H9 (cell line): ENCODE measurements at regions not wholly inside any gene's neighbourhood (a gene's known extent, or its start where the extent isn't known, plus 50 kb on each side); places are given as distances from the start of the nearest gene placed in this dataset.

Source experiments
- DNase-seq: peaks from one replicate; pipeline ENCODE4 v3.0.0-alpha.2; 2017
- H2AFZ ChIP-seq: one replicate; pipeline ENCODE4 v1.6.1; 2013; ENCODE audit warnings: mild to moderate bottlenecking, low read length, control low read depth, moderate library complexity
- H2AK5ac ChIP-seq: 2 replicates; pipeline ENCODE4 v1.6.1; 2013; ENCODE audit warnings: low read length, control low read depth, mixed read lengths; ENCODE audit not compliant: insufficient read length
- H2BK120ac ChIP-seq: one replicate; pipeline ENCODE4 v1.6.1; 2013; ENCODE audit warnings: low read depth, mild to moderate bottlenecking, low read length, control low read depth, inconsistent platforms; ENCODE audit not compliant: poor library complexity, severe bottlenecking
- H2BK12ac ChIP-seq: 2 replicates; pipeline ENCODE4 v1.6.1; 2013; ENCODE audit warnings: low read length, control low read depth, mixed read lengths, low read depth; ENCODE audit not compliant: insufficient read length
- H2BK15ac ChIP-seq: 2 replicates; pipeline ENCODE4 v1.6.1; 2013; ENCODE audit warnings: low read depth, low read length, control low read depth
- H2BK20ac ChIP-seq: one replicate; pipeline ENCODE4 v1.6.1; 2013; ENCODE audit warnings: low read depth, mild to moderate bottlenecking, low read length, control low read depth, inconsistent platforms; ENCODE audit not compliant: poor library complexity, severe bottlenecking
- H2BK5ac ChIP-seq: 2 replicates; pipeline ENCODE4 v1.6.1; 2013; ENCODE audit warnings: low read length, control low read depth, mixed read lengths; ENCODE audit not compliant: insufficient read length
- H3K14ac ChIP-seq: 2 replicates; pipeline ENCODE4 v1.6.1; 2013; ENCODE audit warnings: low read length, control low read depth; ENCODE audit not compliant: insufficient read depth
- H3K18ac ChIP-seq: 2 replicates; pipeline ENCODE4 v1.6.1; 2013; ENCODE audit warnings: low read depth, mild to moderate bottlenecking, mixed read lengths, low read length, control low read depth; ENCODE audit not compliant: insufficient read length
- H3K23ac ChIP-seq: 2 replicates; pipeline ENCODE4 v1.6.1; 2013; ENCODE audit warnings: low read length, control low read depth, mixed read lengths, low read depth; ENCODE audit not compliant: insufficient read length
- H3K23me2 ChIP-seq: 2 replicates; pipeline ENCODE4 v1.6.1; 2013; ENCODE audit warnings: low read depth, mild to moderate bottlenecking, mixed read lengths, low read length, control low read depth; ENCODE audit not compliant: insufficient read length, poor library complexity, severe bottlenecking
- H3K27ac ChIP-seq: 2 replicates; pipeline ENCODE4 v1.5.1; 2013; ENCODE audit warnings: low read length, control low read depth, mixed read lengths, low read depth; ENCODE audit not compliant: insufficient read length
- H3K27me3 ChIP-seq: 2 replicates; pipeline ENCODE4 v1.6.1; 2013; ENCODE audit warnings: low read length, control low read depth, inconsistent platforms; ENCODE audit not compliant: insufficient read depth
- H3K4ac ChIP-seq: 2 replicates; pipeline ENCODE4 v1.6.1; 2013; ENCODE audit warnings: low read depth, mild to moderate bottlenecking, control low read depth, inconsistent platforms, low read length, moderate library complexity
- H3K4me1 ChIP-seq: 2 replicates; pipeline ENCODE4 v1.6.1; 2013; ENCODE audit warnings: low read length, control low read depth, inconsistent platforms; ENCODE audit not compliant: insufficient read depth
- H3K4me2 ChIP-seq: 2 replicates; pipeline ENCODE4 v1.6.1; 2013; ENCODE audit warnings: low read length, control low read depth, mixed read lengths; ENCODE audit not compliant: insufficient read length, insufficient read depth
- H3K56ac ChIP-seq: 2 replicates; pipeline ENCODE4 v1.6.1; 2013; ENCODE audit warnings: low read depth, mild to moderate bottlenecking, mixed read lengths, low read length, control low read depth; ENCODE audit not compliant: insufficient read length
- H3K79me1 ChIP-seq: 2 replicates; pipeline ENCODE4 v1.6.1; 2013; ENCODE audit warnings: low read depth, mild to moderate bottlenecking, moderate library complexity, low read length, control low read depth, inconsistent platforms; ENCODE audit not compliant: insufficient read depth, poor library complexity, severe bottlenecking
- H3K79me2 ChIP-seq: 2 replicates; pipeline ENCODE4 v1.6.1; 2013; ENCODE audit warnings: low read length, control low read depth, inconsistent platforms; ENCODE audit not compliant: insufficient read depth
- H3K9ac ChIP-seq: 2 replicates; pipeline ENCODE4 v1.6.1; 2013; ENCODE audit warnings: low read length, control low read depth, mixed read lengths; ENCODE audit not compliant: insufficient read length; ENCODE audit errors: extremely low read depth
- H3K9me3 ChIP-seq: one replicate; pipeline ENCODE4 v1.6.1; 2013; ENCODE audit warnings: low read depth, low read length, inconsistent platforms; ENCODE audit not compliant: control insufficient read depth
- H3T11ph ChIP-seq: one replicate; pipeline ENCODE4 v1.6.1; 2013; ENCODE audit warnings: mild to moderate bottlenecking, low read length, control low read depth, inconsistent platforms
- H4K20me1 ChIP-seq: one replicate; pipeline ENCODE4 v1.6.1; 2013; ENCODE audit not compliant: control insufficient read depth, insufficient read length, insufficient read depth
- H4K5ac ChIP-seq: 2 replicates; pipeline ENCODE4 v1.6.1; 2013; ENCODE audit warnings: low read depth, mild to moderate bottlenecking, mixed read lengths, low read length, control low read depth; ENCODE audit not compliant: insufficient read length
- H4K8ac ChIP-seq: replicated peaks from 2 replicates; pipeline ENCODE4 v1.6.1; 2013; ENCODE audit warnings: low read length, control low read depth, mixed read lengths, low read depth; ENCODE audit not compliant: insufficient read length
- H4K91ac ChIP-seq: 2 replicates; pipeline ENCODE4 v1.6.1; 2013; ENCODE audit warnings: low read depth, mild to moderate bottlenecking, moderate library complexity, mixed read lengths, low read length, control low read depth; ENCODE audit not compliant: insufficient read length
- H3K27ac Mint-ChIP-seq, 3 experiments: 2 replicates in 2 of 3; 3 replicates in 1 of 3; pipeline ENCODE4 v1.8.0; 2020 to 2021; ENCODE audit warnings: mixed read lengths in 3 of 3, mild to moderate bottlenecking in 1 of 3, moderate library complexity in 1 of 3
- H3K27me3 Mint-ChIP-seq: 2 replicates; pipeline ENCODE4 v1.8.0; 2021; ENCODE audit warnings: low read depth, mild to moderate bottlenecking, moderate library complexity, mixed read lengths
- H3K36me3 Mint-ChIP-seq, 3 experiments: 2 replicates in 2 of 3; 3 replicates in 1 of 3; pipeline ENCODE4 v1.8.0; 2020 to 2021; ENCODE audit warnings: low read depth in 3 of 3, mixed read lengths in 3 of 3; ENCODE audit not compliant: insufficient read depth in 1 of 3
- H3K4me1 Mint-ChIP-seq, 2 experiments: 2 replicates each; pipeline ENCODE4 v1.8.0; 2020; ENCODE audit warnings: mixed read lengths in 2 of 2
- H3K4me3 Mint-ChIP-seq, 2 experiments: 2 replicates in 1 of 2; 3 replicates in 1 of 2; pipeline ENCODE4 v1.8.0; 2020 to 2021; ENCODE audit warnings: mild to moderate bottlenecking in 2 of 2, mixed read lengths in 2 of 2, moderate library complexity in 1 of 2
- H3K9me3 Mint-ChIP-seq, 2 experiments: 2 replicates in 1 of 2; 3 replicates in 1 of 2; pipeline ENCODE4 v1.8.0; 2020; ENCODE audit warnings: mild to moderate bottlenecking in 2 of 2, mixed read lengths in 2 of 2, moderate library complexity in 1 of 2
- CTCF ChIP-seq: fragments of 200-600 bp; sonication (generic); conservative IDR thresholded peaks from 3 replicates; pipeline ENCODE4 v1.8.0; 2021; ENCODE audit warnings: antibody characterized with exemption, mild to moderate bottlenecking
- WGBS: extraction: QIAGEN DNeasy Blood & Tissue Kit; methylation state at CpG from one replicate; pipeline ENCODE4 v1.1.7; 2013; ENCODE audit warnings: missing lambda C conversion rate, low lambda C conversion rate, mixed read lengths; ENCODE audit not compliant: insufficient read length; ENCODE audit errors: extremely low coverage; 5-methylcytosine and 5-hydroxymethylcytosine counted together

DNA sequence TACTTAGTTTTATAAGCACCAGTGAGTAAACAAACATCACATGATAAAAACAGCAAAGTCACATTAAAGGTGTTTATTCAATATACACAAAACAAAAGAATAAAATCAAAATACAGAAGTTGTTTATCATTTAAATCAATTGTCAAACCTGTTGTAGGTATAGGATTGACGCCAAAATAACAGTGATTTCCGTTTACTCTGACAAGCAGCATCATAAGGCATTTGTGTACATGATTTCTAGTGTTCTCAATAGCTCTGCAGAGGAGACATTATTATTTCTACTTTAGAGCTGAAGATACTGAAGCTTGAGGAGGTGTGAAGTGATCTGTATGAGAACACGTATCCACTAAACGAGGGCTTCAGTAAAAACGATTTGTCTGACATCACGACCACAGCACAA is 171.9 kb downstream of the CCDC59 start:
- no peak for TF ChIP-seq CTCF
- WGBS = no CpG with 5 or more reads among the region's 6 CpGs
- H3K4me1 Mint-ChIP-seq = no peaks in the 10 kb centered on the region

More for the DNA sequence above, 171.9 kb downstream of the CCDC59 start:
- no peak overlapping the region for H3K27ac ChIP-seq
- no peak overlapping the region for H2BK12ac ChIP-seq
- no peak overlapping the region for H3K4me2 ChIP-seq
- H3K27me3 ChIP-seq = no peaks in the 10 kb centered on the region
- DNase-seq = no peak
- no peak overlapping the region for H3T11ph ChIP-seq
- Mint-ChIP-seq H3K27me3 (no peaks in the 10 kb centered on the region), H3K27ac (no peak overlapping the region), H3K9me3 (no peaks in the 10 kb centered on the region), H3K36me3 (no peaks in the 10 kb centered on the region), H3K4me3 (no peak overlapping the region)
- no peak overlapping the region for H2AK5ac ChIP-seq
- H3K79me2 ChIP-seq = no peaks in the 10 kb centered on the region
- H3K23me2 ChIP-seq = no peaks in the 10 kb centered on the region
- H3K56ac ChIP-seq = no peak overlapping the region
- no peaks in the 10 kb centered on the region for H3K79me1 ChIP-seq
- H3K9me3 ChIP-seq = no peaks in the 10 kb centered on the region
- H3K9ac ChIP-seq = no peak overlapping the region
- H3K18ac ChIP-seq = no peak overlapping the region
- no peak overlapping the region for H2BK15ac ChIP-seq
- no peak overlapping the region for H4K8ac ChIP-seq
- no peak overlapping the region for H3K23ac ChIP-seq
- no peak overlapping the region for H3K14ac ChIP-seq
- H4K91ac ChIP-seq = no peak overlapping the region
- no peak overlapping the region for H2BK120ac ChIP-seq
- no peaks in the 10 kb centered on the region for H4K20me1 ChIP-seq
- H2BK5ac ChIP-seq = no peak overlapping the region
- no peak overlapping the region for H3K4ac ChIP-seq
- no peak overlapping the region for H4K5ac ChIP-seq
- H2AFZ ChIP-seq = no peak overlapping the region
- H2BK20ac ChIP-seq = no peak overlapping the region
- H3K4me1 ChIP-seq = no peaks in the 10 kb centered on the region
